Cerebellar cortex (tissue), 1 donor: ENCODE measurements at regions not wholly inside any gene's neighbourhood (a gene's known extent, or its start where the extent isn't known, plus 50 kb on each side); places are given as distances from the start of the nearest gene placed in this dataset.

Experiments
- DNase-seq: peaks from one replicate; pipeline ENCODE4 v3.0.0-alpha.2; 2015; ENCODE audit warnings: low spot score

DNA sequence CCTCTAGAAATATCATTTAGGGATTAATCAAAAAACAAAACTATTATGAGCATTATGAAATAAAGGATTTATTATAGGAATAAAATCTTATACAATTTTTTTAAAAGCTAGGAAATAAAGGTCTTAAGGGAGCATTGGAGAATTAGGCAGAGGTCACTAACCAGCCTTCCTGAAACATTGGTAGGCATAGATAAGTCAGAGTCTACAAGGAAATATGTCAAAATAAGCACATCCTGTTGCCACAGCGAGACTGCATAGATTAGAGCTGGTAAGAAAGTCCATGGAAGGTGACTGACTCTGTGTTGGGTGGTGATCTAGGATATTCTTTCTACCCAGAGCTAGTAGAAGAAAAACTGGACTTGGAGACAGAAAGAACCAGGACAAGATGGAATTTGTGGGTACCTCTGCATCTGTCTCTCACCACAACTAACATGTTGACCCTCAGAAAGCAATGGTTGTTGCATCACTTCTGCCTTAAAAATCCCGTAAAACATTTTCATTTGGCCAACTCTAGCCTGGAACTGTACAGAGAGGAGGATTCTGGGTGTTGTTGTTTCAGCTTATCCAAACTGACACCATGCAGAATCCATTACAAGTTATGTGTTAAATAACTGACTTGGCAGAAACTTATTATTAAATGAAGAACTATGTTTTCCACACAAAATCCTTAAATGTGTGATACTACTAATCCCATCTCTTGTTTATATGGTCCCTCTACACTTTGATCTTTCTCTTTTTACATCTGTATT lies 77.1 kb downstream of the FBXO5 start:
- no peak for DNase-seq

DNA sequence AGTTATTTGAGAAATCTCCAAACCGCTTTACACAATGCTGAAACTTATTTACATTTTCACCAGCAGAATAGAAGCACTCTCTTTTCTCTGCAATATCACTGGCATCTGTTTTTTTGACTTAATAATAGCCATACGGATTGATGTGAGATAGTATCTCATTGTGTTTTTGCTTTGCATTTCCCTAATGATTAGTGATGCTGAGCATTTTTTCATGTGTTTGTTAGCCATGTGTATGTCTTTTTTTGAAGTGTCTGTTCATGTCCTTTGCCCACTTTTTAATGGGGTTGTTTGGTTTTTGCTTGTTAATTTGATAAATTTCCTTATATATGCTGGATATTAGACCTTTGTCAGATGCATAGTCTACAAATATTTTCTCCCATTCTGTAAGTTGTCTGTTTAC lies 73.6 kb downstream of the FBXO5 start:
- no peak for DNase-seq

DNA sequence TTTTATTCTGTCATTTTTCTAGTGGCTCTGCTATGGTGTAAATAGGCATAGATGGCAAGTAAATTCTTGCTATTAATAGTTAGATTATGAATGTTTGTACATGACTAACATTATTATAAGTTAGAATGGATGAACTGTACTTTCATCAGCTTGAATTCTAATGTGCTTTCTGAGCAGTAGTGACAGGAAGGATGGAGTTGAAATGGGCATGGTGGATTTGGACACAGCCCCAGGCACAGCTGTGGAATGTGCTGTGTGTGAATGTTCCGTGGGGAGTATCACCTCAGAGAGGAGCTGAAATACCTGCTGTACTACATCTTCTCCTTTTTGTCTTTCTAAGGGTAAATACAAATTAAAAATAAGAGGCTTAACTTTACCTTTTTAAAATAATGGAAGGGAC lies 66.8 kb downstream of the FBXO5 start:
- no peak for DNase-seq

DNA sequence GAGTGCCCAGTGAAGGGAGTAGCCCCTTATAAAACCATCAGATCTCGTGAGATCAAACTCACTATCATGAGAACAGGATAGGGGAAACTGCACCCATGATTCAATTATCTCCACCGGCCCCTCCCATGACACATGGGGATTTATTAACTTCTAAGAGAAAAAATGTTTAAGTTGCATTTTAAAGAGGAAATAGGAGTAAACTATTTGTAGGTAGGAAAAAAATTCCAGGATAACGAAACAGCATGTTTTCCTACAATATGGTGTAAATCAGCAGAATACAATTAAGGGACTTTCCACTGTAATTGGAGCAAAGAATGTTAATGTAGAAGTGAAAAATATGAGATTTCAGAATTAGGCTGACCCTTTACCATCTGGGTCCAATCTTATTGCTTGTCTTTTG lies 63.9 kb downstream of the FBXO5 start:
- no peak for DNase-seq

DNA sequence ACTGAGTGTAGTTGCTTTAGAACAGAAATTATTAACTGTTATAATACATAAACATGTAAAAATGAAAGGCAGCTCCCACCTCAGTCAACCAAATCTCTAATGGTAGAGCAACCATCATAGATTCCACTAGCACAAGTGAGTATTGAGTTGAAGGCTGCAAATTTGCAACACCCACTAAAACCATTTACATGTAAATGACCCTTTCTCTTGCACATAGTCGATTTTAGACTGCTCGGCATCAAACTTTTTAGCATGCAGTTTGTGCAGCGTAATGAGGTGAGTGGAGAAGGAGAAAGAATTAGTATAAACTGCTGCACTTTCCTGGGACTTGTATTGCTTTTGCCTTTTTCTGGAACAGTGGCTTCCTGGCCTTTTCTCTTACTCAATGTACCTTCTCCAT lies 62.8 kb downstream of the FBXO5 start:
- no peak for DNase-seq
